ENCODE measurements at regions not wholly inside any gene's neighbourhood (a gene's known extent, or its start where the extent isn't known, plus 50 kb on each side); places are given as distances from the start of the nearest gene placed in this dataset.
A peak's percentile ranks its signal among the peaks of the same experiment; 100 is the strongest.

DNA sequence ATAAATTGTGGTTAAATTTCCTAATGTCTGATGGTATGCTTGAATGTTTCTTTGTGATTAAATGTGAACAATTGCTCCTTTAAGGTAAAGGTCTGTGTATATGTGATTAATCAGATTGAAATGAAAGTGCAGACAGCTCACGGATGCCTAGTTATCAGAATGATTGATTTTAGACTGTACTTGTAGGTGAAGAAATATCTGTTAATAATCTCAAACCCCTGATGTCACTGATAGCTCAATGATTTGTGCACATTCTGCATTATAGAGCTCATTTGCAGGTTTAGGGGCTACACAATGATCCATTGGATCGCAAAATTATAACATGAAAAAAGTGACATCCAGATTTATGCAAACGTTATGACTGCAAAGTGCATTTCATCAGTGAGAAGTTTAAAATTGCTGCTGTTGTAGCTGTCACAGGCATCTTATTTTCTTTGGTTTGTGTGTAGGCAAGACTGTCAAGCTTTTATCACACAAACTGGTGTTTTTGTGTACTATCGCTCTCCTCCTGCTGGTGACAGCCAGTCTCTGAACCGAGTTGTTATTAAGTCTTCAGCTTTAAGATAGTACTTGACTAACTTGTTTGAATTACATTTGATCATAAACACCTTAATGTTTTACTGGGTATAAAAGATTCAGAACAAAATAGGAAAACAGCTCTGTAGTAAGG lies 103.4 kb upstream of the RMST start:
- in situ Hi-C loops (cut with MboI; ENCODE audit: low pct_unique_long_range_greater_than_20kb, low sequenced_read_pairs, unreplicated experiment), result no loop called here
- TF ChIP-seq CTCF (IDR thresholded peaks at IDR 0.05; ENCODE audit: extremely low read depth, insufficient read depth, missing control alignments), result no peak
- no peak for DNase-seq (ENCODE audit: low spot score)

DNA sequence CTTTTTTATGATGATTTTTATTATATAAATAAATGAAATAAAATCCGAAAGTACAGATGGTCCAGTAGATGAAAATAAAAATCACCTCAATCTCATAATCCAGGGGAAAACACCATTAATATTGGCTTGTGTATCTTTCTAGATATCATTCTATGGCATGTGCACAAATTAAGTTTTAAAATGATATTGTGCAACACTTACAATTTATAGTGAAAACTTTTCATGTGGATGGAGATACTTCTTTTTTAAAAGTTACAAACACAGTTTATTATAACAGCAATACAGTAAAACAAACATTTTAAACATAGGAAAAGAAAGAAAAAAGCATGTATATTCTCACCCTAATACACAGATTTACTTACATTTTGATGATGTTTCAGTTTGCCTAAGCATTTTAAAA lies 98.9 kb upstream of the RMST start:
- in situ Hi-C loops (cut with MboI; ENCODE audit: low pct_unique_long_range_greater_than_20kb, low sequenced_read_pairs, unreplicated experiment), result no loop called here
- TF ChIP-seq CTCF (IDR thresholded peaks at IDR 0.05; ENCODE audit: extremely low read depth, insufficient read depth, missing control alignments), result no peak
- DNase-seq (ENCODE audit: low spot score), result no peak

- no peak for DNase-seq (ENCODE audit: low spot score)
- TF ChIP-seq CTCF (IDR thresholded peaks at IDR 0.05; ENCODE audit: extremely low read depth, insufficient read depth, missing control alignments), result no peak
- in situ Hi-C loops (cut with MboI; ENCODE audit: low pct_unique_long_range_greater_than_20kb, low sequenced_read_pairs, unreplicated experiment), result no loop called here
Observed at GRCh38 chr12:97368462-97369163, 94.0 kb upstream of the RMST start.

DNA sequence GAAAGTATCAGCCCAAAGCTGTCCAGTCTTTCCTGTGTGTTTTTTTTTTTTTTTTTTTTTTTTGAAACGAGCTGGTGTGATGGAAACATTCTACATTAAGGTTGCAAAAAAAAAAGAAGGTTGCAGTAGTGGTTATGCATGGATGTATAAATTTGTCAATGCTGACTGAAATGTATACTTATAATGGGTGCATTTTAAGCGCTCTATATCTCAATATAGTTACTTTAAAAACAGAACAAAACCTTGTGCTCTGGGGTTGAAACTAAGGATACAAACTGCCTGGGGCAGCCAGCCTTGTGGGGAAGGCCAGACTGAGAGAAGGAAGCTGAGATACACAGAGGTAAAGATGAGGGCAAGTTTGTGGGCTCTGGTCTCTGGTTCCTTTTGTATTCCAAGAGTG lies 87.3 kb upstream of the RMST start:
- DNase-seq (ENCODE audit: low spot score), result peak; percentile 7
- in situ Hi-C loops (cut with MboI; ENCODE audit: low pct_unique_long_range_greater_than_20kb, low sequenced_read_pairs, unreplicated experiment), result no loop called here
- TF ChIP-seq CTCF (IDR thresholded peaks at IDR 0.05; ENCODE audit: extremely low read depth, insufficient read depth, missing control alignments), result no peak

- no peak for DNase-seq (ENCODE audit: low spot score)
- in situ Hi-C loops (cut with MboI; ENCODE audit: low pct_unique_long_range_greater_than_20kb, low sequenced_read_pairs, unreplicated experiment), result no loop called here
Observed at GRCh38 chr12:97380440-97380839, 82.2 kb upstream of the RMST start.

GRCh38 chr12:97385121-97385520 lies 77.5 kb upstream of the RMST start:
- TF ChIP-seq CTCF (IDR thresholded peaks at IDR 0.05; ENCODE audit: extremely low read depth, insufficient read depth, missing control alignments), result no peak
- in situ Hi-C loops (cut with MboI; ENCODE audit: low pct_unique_long_range_greater_than_20kb, low sequenced_read_pairs, unreplicated experiment), result no loop called here
- no peak for DNase-seq (ENCODE audit: low spot score)

More at GRCh38 chr12:97380440-97380839, 82.2 kb upstream of the RMST start:
- no peak for TF ChIP-seq CTCF (IDR thresholded peaks at IDR 0.05; ENCODE audit: extremely low read depth, insufficient read depth, missing control alignments)
